HEK293 (cell line): ENCODE measurements at regions not wholly inside any gene's neighbourhood (a gene's known extent, or its start where the extent isn't known, plus 50 kb on each side); places are given as distances from the start of the nearest gene placed in this dataset.

Experiments
- CTCF ChIA-PET: fragments of 350-600 bp; formaldehyde crosslinking; extraction: SDS; loops from one replicate; lab custom pipeline; 2021; ENCODE audit warnings: antibody characterized with exemption; lab: Yijun Ruan, JAX
- POLR2A ChIA-PET: fragments of 300-600 bp; formaldehyde crosslinking; extraction: SDS; loops from one replicate; lab custom pipeline; 2020; ENCODE audit warnings: antibody characterized with exemption, inconsistent platforms; lab: Yijun Ruan, JAX
- H3K27ac ChIP-seq: fragments of 200-500 bp; sonication (Bioruptor generic); 2 replicates; pipeline ENCODE4 v1.5.1; 2014; ENCODE audit warnings: low read depth, low read length, control low read depth, inconsistent platforms; ENCODE audit errors: extremely low read depth
- H3K36me3 ChIP-seq, 2 experiments: fragments of 200-500 bp in 1 of 2; sonication (Bioruptor generic) in 1 of 2; 1 replicate in 1 of 2; 2 replicates in 1 of 2; pipeline ENCODE4 v1.5.1; 2014 to 2017; ENCODE audit warnings: inconsistent platforms in 2 of 2, low read length in 2 of 2; ENCODE audit not compliant: control insufficient read depth in 2 of 2, insufficient read depth in 1 of 2
- H3K4me1 ChIP-seq: fragments of 200-500 bp; sonication (Bioruptor generic); 2 replicates; pipeline ENCODE4 v1.5.1; 2014; ENCODE audit warnings: mild to moderate bottlenecking, low read length, inconsistent platforms; ENCODE audit not compliant: control insufficient read depth, insufficient read depth
- H3K4me3 ChIP-seq: 2 replicates; pipeline ENCODE4 v1.5.1; 2011; ENCODE audit warnings: low read depth, mild to moderate bottlenecking, control low read depth, low read length, moderate library complexity
- H3K9me3 ChIP-seq: fragments of 200-500 bp; sonication (Bioruptor generic); 2 replicates; pipeline ENCODE4 v1.5.1; 2014; ENCODE audit warnings: low read depth, low read length, inconsistent platforms; ENCODE audit not compliant: control insufficient read depth, insufficient read depth
- HOXA7 ChIP-seq: sonication (generic); formaldehyde crosslinking; IDR thresholded peaks from 2 replicates; pipeline ENCODE4 v1.8.1; 2022; ENCODE audit warnings: missing genetic modification reagents, borderline replicate concordance
- MZF1 ChIP-seq: fragments of 450-650 bp; formaldehyde crosslinking; IDR thresholded peaks from 2 replicates; pipeline ENCODE4 v1.5.1; 2017; ENCODE audit warnings: missing biosample characterization, missing genetic modification characterization, borderline replicate concordance
- RBAK ChIP-seq: fragments of 450-650 bp; formaldehyde crosslinking; IDR thresholded peaks from 2 replicates; pipeline ENCODE4 v1.5.1; 2016; ENCODE audit warnings: missing biosample characterization, missing genetic modification characterization
- SP7 ChIP-seq: fragments of 450-650 bp; formaldehyde crosslinking; IDR thresholded peaks from 2 replicates; pipeline ENCODE4 v1.5.1; 2016; ENCODE audit warnings: missing biosample characterization, missing genetic modification characterization
- ZBTB21 ChIP-seq: fragments of 450-650 bp; formaldehyde crosslinking; IDR thresholded peaks from 2 replicates; pipeline ENCODE4 v1.5.1; 2017; ENCODE audit warnings: missing biosample characterization, missing genetic modification characterization
- ZBTB7A ChIP-seq: fragments of 450-650 bp; formaldehyde crosslinking; IDR thresholded peaks from 2 replicates; pipeline ENCODE4 v1.5.1; 2016; ENCODE audit warnings: low read depth, missing biosample characterization, missing genetic modification characterization
- ZNF146 ChIP-seq: fragments of 450-650 bp; formaldehyde crosslinking; IDR thresholded peaks from 2 replicates; pipeline ENCODE4 v1.5.1; 2016; ENCODE audit warnings: missing biosample characterization, missing genetic modification characterization
- ZNF311 ChIP-seq: fragments of 450-650 bp; formaldehyde crosslinking; IDR thresholded peaks from 2 replicates; pipeline ENCODE4 v1.5.1; 2017; ENCODE audit warnings: missing biosample characterization, missing genetic modification characterization, borderline replicate concordance
- ZNF354C ChIP-seq: fragments of 450-650 bp; formaldehyde crosslinking; IDR thresholded peaks from 2 replicates; pipeline ENCODE4 v1.5.1; 2016; ENCODE audit warnings: missing biosample characterization, missing genetic modification characterization, low read depth, borderline replicate concordance
- ZNF433 ChIP-seq: fragments of 450-650 bp; formaldehyde crosslinking; IDR thresholded peaks from 2 replicates; pipeline ENCODE4 v1.5.1; 2016; ENCODE audit warnings: missing biosample characterization, missing genetic modification characterization, low read depth
- ZNF510 ChIP-seq: fragments of 450-650 bp; formaldehyde crosslinking; IDR thresholded peaks from 2 replicates; pipeline ENCODE4 v1.5.1; 2018; ENCODE audit warnings: mild to moderate bottlenecking, missing genetic modification characterization, missing biosample characterization; ENCODE audit not compliant: insufficient replicate concordance
- ZNF600 ChIP-seq: fragments of 450-650 bp; formaldehyde crosslinking; IDR thresholded peaks from 2 replicates; pipeline ENCODE4 v1.5.1; 2016; ENCODE audit warnings: missing biosample characterization, missing genetic modification characterization
- ZNF747 ChIP-seq: fragments of 450-650 bp; formaldehyde crosslinking; IDR thresholded peaks from 2 replicates; pipeline ENCODE4 v1.5.1; 2016; ENCODE audit warnings: missing biosample characterization, missing genetic modification characterization
- ZXDB ChIP-seq: fragments of 450-650 bp; formaldehyde crosslinking; IDR thresholded peaks from 2 replicates; pipeline ENCODE4 v1.5.1; 2016; ENCODE audit warnings: missing biosample characterization, missing genetic modification characterization
- TF ChIP-seq, protein P1 (sequence below): fragments of 450-650 bp; formaldehyde crosslinking; IDR thresholded peaks from 2 replicates; pipeline ENCODE4 v1.5.1; 2016; ENCODE audit warnings: missing biosample characterization, missing genetic modification characterization
- TF ChIP-seq, protein P2 (sequence below): fragments of 450-650 bp; formaldehyde crosslinking; IDR thresholded peaks from 2 replicates; pipeline ENCODE4 v1.5.1; 2016; ENCODE audit warnings: missing biosample characterization, missing genetic modification characterization
- TF ChIP-seq, protein P3 (sequence below): fragments of 450-650 bp; formaldehyde crosslinking; IDR thresholded peaks from 2 replicates; pipeline ENCODE4 v1.5.1; 2016; ENCODE audit warnings: missing biosample characterization, missing genetic modification characterization, borderline replicate concordance
- TF ChIP-seq, protein P4 (sequence below): fragments of 450-650 bp; formaldehyde crosslinking; IDR thresholded peaks from 2 replicates; pipeline ENCODE4 v1.5.1; 2016; ENCODE audit warnings: missing biosample characterization, missing genetic modification characterization

DNA sequence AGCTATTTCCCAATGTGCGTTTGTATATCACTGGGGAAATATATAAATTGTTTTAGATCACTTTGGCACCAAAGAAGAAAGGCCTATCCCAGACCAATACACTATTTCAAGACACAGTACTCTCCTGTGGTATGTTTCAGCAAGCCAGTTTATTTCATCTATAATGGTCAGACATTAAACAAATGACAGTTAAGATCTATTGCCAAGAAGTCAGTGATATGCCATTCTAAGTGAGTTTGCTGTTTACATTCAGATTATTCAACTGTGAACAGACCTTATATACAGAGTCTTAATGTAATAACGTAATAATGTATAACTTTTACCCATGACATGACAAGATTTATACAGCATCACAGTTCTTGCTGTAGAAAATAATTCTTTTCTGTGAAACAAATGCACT, 352.7 kb downstream of the CDH7 start (continued):
- TF ChIP-seq, protein P1, sequence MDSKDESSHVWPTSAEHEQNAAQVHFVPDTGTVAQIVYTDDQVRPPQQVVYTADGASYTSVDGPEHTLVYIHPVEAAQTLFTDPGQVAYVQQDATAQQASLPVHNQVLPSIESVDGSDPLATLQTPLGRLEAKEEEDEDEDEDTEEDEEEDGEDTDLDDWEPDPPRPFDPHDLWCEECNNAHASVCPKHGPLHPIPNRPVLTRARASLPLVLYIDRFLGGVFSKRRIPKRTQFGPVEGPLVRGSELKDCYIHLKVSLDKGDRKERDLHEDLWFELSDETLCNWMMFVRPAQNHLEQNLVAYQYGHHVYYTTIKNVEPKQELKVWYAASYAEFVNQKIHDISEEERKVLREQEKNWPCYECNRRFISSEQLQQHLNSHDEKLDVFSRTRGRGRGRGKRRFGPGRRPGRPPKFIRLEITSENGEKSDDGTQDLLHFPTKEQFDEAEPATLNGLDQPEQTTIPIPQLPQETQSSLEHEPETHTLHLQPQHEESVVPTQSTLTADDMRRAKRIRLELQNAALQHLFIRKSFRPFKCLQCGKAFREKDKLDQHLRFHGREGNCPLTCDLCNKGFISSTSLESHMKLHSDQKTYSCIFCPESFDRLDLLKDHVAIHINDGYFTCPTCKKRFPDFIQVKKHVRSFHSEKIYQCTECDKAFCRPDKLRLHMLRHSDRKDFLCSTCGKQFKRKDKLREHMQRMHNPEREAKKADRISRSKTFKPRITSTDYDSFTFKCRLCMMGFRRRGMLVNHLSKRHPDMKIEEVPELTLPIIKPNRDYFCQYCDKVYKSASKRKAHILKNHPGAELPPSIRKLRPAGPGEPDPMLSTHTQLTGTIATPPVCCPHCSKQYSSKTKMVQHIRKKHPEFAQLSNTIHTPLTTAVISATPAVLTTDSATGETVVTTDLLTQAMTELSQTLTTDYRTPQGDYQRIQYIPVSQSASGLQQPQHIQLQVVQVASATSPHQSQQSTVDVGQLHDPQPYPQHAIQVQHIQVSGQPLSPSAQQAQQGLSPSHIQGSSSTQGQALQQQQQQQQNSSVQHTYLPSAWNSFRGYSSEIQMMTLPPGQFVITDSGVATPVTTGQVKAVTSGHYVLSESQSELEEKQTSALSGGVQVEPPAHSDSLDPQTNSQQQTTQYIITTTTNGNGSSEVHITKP (tag by site-specific recombination), result no peak
- TF ChIP-seq MZF1 (no peak), RBAK (no peak), ZNF510 (tag by site-specific recombination) (no peak), ZXDB (no peak), HOXA7 (CRISPR knock-in tag) (no peak), ZNF146 (tag by site-specific recombination) (no peak)
- TF ChIP-seq, protein P2, sequence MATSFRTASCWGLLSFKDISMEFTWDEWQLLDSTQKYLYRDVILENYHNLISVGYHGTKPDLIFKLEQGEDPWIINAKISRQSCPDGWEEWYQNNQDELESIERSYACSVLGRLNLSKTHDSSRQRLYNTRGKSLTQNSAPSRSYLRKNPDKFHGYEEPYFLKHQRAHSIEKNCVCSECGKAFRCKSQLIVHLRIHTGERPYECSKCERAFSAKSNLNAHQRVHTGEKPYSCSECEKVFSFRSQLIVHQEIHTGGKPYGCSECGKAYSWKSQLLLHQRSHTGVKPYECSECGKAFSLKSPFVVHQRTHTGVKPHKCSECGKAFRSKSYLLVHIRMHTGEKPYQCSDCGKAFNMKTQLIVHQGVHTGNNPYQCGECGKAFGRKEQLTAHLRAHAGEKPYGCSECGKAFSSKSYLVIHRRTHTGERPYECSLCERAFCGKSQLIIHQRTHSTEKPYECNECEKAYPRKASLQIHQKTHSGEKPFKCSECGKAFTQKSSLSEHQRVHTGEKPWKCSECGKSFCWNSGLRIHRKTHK (tag by site-specific recombination), result no peak
- TF ChIP-seq, protein P3, sequence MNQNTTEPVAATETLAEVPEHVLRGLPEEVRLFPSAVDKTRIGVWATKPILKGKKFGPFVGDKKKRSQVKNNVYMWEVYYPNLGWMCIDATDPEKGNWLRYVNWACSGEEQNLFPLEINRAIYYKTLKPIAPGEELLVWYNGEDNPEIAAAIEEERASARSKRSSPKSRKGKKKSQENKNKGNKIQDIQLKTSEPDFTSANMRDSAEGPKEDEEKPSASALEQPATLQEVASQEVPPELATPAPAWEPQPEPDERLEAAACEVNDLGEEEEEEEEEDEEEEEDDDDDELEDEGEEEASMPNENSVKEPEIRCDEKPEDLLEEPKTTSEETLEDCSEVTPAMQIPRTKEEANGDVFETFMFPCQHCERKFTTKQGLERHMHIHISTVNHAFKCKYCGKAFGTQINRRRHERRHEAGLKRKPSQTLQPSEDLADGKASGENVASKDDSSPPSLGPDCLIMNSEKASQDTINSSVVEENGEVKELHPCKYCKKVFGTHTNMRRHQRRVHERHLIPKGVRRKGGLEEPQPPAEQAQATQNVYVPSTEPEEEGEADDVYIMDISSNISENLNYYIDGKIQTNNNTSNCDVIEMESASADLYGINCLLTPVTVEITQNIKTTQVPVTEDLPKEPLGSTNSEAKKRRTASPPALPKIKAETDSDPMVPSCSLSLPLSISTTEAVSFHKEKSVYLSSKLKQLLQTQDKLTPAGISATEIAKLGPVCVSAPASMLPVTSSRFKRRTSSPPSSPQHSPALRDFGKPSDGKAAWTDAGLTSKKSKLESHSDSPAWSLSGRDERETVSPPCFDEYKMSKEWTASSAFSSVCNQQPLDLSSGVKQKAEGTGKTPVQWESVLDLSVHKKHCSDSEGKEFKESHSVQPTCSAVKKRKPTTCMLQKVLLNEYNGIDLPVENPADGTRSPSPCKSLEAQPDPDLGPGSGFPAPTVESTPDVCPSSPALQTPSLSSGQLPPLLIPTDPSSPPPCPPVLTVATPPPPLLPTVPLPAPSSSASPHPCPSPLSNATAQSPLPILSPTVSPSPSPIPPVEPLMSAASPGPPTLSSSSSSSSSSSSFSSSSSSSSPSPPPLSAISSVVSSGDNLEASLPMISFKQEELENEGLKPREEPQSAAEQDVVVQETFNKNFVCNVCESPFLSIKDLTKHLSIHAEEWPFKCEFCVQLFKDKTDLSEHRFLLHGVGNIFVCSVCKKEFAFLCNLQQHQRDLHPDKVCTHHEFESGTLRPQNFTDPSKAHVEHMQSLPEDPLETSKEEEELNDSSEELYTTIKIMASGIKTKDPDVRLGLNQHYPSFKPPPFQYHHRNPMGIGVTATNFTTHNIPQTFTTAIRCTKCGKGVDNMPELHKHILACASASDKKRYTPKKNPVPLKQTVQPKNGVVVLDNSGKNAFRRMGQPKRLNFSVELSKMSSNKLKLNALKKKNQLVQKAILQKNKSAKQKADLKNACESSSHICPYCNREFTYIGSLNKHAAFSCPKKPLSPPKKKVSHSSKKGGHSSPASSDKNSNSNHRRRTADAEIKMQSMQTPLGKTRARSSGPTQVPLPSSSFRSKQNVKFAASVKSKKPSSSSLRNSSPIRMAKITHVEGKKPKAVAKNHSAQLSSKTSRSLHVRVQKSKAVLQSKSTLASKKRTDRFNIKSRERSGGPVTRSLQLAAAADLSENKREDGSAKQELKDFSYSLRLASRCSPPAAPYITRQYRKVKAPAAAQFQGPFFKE (tag by site-specific recombination), result no peak

DNA sequence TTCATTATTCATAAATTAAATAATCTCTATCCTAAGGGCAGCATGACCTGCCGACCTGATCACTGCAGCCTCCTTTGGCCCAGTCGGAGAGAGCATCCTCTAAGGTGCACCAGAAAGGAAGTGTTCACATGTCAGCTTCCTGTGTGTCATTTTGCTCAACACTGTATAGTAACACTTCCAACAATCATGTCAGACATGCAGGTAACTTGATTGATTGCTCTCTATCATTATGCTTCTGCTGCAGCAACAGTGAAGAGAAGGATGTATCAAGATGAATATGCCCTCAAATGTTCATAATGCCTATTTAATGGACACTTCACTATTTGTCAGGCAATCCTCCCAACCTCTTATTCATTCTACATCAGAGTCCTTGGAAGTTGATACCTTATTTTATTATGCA, 332.3 kb downstream of the CDH7 start:
- CTCF ChIA-PET, result no interaction called here
- Histone ChIP-seq H3K4me1 (no peaks in the 10 kb centered on the region), H3K4me3 (no peak overlapping the region), H3K9me3 (no peaks in the 10 kb centered on the region), H3K27ac (no peak overlapping the region), H3K36me3 (no peaks in the 10 kb centered on the region)
- TF ChIP-seq ZBTB21 (tag by site-specific recombination) (no peak), ZBTB7A (no peak), ZNF747 (no peak), ZNF600 (no peak), ZNF433 (tag by site-specific recombination) (no peak), ZNF354C (tag by site-specific recombination) (no peak), ZNF311 (tag by site-specific recombination) (no peak), SP7 (tag by site-specific recombination) (no peak)
- TF ChIP-seq, protein P4, sequence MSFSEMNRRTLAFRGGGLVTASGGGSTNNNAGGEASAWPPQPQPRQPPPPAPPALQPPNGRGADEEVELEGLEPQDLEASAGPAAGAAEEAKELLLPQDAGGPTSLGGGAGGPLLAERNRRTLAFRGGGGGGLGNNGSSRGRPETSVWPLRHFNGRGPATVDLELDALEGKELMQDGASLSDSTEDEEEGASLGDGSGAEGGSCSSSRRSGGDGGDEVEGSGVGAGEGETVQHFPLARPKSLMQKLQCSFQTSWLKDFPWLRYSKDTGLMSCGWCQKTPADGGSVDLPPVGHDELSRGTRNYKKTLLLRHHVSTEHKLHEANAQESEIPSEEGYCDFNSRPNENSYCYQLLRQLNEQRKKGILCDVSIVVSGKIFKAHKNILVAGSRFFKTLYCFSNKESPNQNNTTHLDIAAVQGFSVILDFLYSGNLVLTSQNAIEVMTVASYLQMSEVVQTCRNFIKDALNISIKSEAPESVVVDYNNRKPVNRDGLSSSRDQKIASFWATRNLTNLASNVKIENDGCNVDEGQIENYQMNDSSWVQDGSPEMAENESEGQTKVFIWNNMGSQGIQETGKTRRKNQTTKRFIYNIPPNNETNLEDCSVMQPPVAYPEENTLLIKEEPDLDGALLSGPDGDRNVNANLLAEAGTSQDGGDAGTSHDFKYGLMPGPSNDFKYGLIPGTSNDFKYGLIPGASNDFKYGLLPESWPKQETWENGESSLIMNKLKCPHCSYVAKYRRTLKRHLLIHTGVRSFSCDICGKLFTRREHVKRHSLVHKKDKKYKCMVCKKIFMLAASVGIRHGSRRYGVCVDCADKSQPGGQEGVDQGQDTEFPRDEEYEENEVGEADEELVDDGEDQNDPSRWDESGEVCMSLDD (tag by site-specific recombination), result no peak
- POLR2A ChIA-PET, result no interaction called here
